ENCODE measurements at regions not wholly inside any gene's neighbourhood (a gene's known extent, or its start where the extent isn't known, plus 50 kb on each side); places are given as distances from the start of the nearest gene placed in this dataset.

- WGBS (ENCODE audit: low lambda C conversion rate, missing lambda C conversion rate), result 62% methylated on average over 3 of the region's 3 CpGs
- Histone ChIP-seq H3K9me3 (ENCODE audit: low read depth) (no peaks in the 10 kb centered on the region), H3K79me2 (no peaks in the 10 kb centered on the region), H2AFZ (no peak overlapping the region), H3K4me3 (no peak overlapping the region), H4K20me1 (ENCODE audit: insufficient read depth, poor library complexity, severe bottlenecking) (no peaks in the 10 kb centered on the region), H3K27me3 (no peaks in the 10 kb centered on the region), H3K4me1 (ENCODE audit: insufficient read depth) (no peaks in the 10 kb centered on the region), H3K9me2 (replicated peaks; ENCODE audit: insufficient read depth) (no peaks in the 10 kb centered on the region), H3K27ac (no peak overlapping the region), H3K36me3 (replicated peaks; ENCODE audit: insufficient read depth, low read depth) (no peaks in the 10 kb centered on the region), H3K4me2 (no peak overlapping the region)
- DNase-seq (ENCODE audit: low spot score), result no peak
- no peak for TF ChIP-seq EZH2 (IDR thresholded peaks at IDR 0.05; ENCODE audit: borderline replicate concordance)
- no peak for TF ChIP-seq CTCF (IDR thresholded peaks at IDR 0.05; ENCODE audit: poor library complexity)
- no peak for TF ChIP-seq EZH2phosphoT487 (IDR thresholded peaks at IDR 0.05; ENCODE audit: low read depth, severe bottlenecking, unreplicated experiment)
Measured at GRCh38 chr12:89084751-89085150, 267.6 kb downstream of the DUSP6 start.

GRCh38 chr12:89083491-89083890, 268.8 kb downstream of the DUSP6 start:
- no peak overlapping the region for H3K4me2 ChIP-seq
- H3K4me1 ChIP-seq (ENCODE audit: insufficient read depth), result no peaks in the 10 kb centered on the region
- H3K9me3 ChIP-seq (ENCODE audit: low read depth), result no peaks in the 10 kb centered on the region
- H3K27me3 ChIP-seq, result no peaks in the 10 kb centered on the region
- H3K79me2 ChIP-seq, result no peaks in the 10 kb centered on the region
- 65% methylated on average over 3 of the region's 3 CpGs for WGBS (ENCODE audit: low lambda C conversion rate, missing lambda C conversion rate)
- no peak overlapping the region for H3K4me3 ChIP-seq
- no peaks in the 10 kb centered on the region for H3K9me2 ChIP-seq (replicated peaks; ENCODE audit: insufficient read depth)
- H3K27ac ChIP-seq, result no peak overlapping the region
- no peak overlapping the region for H2AFZ ChIP-seq
- H3K36me3 ChIP-seq (replicated peaks; ENCODE audit: insufficient read depth, low read depth), result no peaks in the 10 kb centered on the region
- no peaks in the 10 kb centered on the region for H4K20me1 ChIP-seq (ENCODE audit: insufficient read depth, poor library complexity, severe bottlenecking)
- TF ChIP-seq CTCF (IDR thresholded peaks at IDR 0.05; ENCODE audit: poor library complexity), result no peak
- no peak for DNase-seq (ENCODE audit: low spot score)

- H3K4me2 ChIP-seq, result no peak overlapping the region
- no peaks in the 10 kb centered on the region for H3K4me1 ChIP-seq (ENCODE audit: insufficient read depth)
- H3K79me2 ChIP-seq, result no peaks in the 10 kb centered on the region
- H4K20me1 ChIP-seq (ENCODE audit: insufficient read depth, poor library complexity, severe bottlenecking), result no peaks in the 10 kb centered on the region
- no peaks in the 10 kb centered on the region for H3K27me3 ChIP-seq
- DNase-seq (ENCODE audit: low spot score), result no peak
- no peaks in the 10 kb centered on the region for H3K36me3 ChIP-seq (replicated peaks; ENCODE audit: insufficient read depth, low read depth)
- WGBS (ENCODE audit: low lambda C conversion rate, missing lambda C conversion rate), result 84% methylated on average over 1 of the region's 1 CpG
- no peaks in the 10 kb centered on the region for H3K9me3 ChIP-seq (ENCODE audit: low read depth)
- no peaks in the 10 kb centered on the region for H3K9me2 ChIP-seq (replicated peaks; ENCODE audit: insufficient read depth)
- TF ChIP-seq CTCF (IDR thresholded peaks at IDR 0.05; ENCODE audit: poor library complexity) (no peak), EZH2 (IDR thresholded peaks at IDR 0.05; ENCODE audit: borderline replicate concordance) (no peak), EZH2phosphoT487 (IDR thresholded peaks at IDR 0.05; ENCODE audit: low read depth, severe bottlenecking, unreplicated experiment) (no peak)
- no peak overlapping the region for H2AFZ ChIP-seq
- no peak overlapping the region for H3K27ac ChIP-seq
- H3K4me3 ChIP-seq, result no peak overlapping the region
Measured at GRCh38 chr12:89082370-89082753, 269.9 kb downstream of the DUSP6 start.

GRCh38 chr12:89081719-89082369, 270.5 kb downstream of the DUSP6 start:
- Histone ChIP-seq H3K9me2 (replicated peaks; ENCODE audit: insufficient read depth) (no peaks in the 10 kb centered on the region), H3K79me2 (no peaks in the 10 kb centered on the region), H3K9me3 (ENCODE audit: low read depth) (no peaks in the 10 kb centered on the region), H3K4me2 (no peak overlapping the region), H4K20me1 (ENCODE audit: insufficient read depth, poor library complexity, severe bottlenecking) (no peaks in the 10 kb centered on the region), H3K27me3 (no peaks in the 10 kb centered on the region), H3K36me3 (replicated peaks; ENCODE audit: insufficient read depth, low read depth) (no peaks in the 10 kb centered on the region), H3K27ac (no peak overlapping the region), H2AFZ (no peak overlapping the region), H3K4me1 (ENCODE audit: insufficient read depth) (no peaks in the 10 kb centered on the region), H3K4me3 (no peak overlapping the region)
- TF ChIP-seq CTCF (IDR thresholded peaks at IDR 0.05; ENCODE audit: poor library complexity) (no peak), EZH2phosphoT487 (IDR thresholded peaks at IDR 0.05; ENCODE audit: low read depth, severe bottlenecking, unreplicated experiment) (no peak), EZH2 (IDR thresholded peaks at IDR 0.05; ENCODE audit: borderline replicate concordance) (no peak)
- no peak for DNase-seq (ENCODE audit: low spot score)
- WGBS (ENCODE audit: low lambda C conversion rate, missing lambda C conversion rate), result 84% methylated on average over 2 of the region's 2 CpGs

Data from hepatocyte (in vitro differentiated cells).